Suppressor macrophage treated with lipopolysaccharide for 1 hour (primary cell): ENCODE measurements at regions not wholly inside any gene's neighbourhood (a gene's known extent, or its start where the extent isn't known, plus 50 kb on each side); places are given as distances from the start of the nearest gene placed in this dataset.
A peak's percentile ranks its signal among the peaks of the same experiment; 100 is the strongest.

Source experiments
- DNase-seq, 3 donors: peaks; one replicate each; pipeline ENCODE4 v3.0.0-alpha.2; 2020 to 2022

GRCh38 chr11:109752212-109752825 is 330.3 kb downstream of the C11orf87 start:
- DNase-seq, result no peak

- DNase-seq, result no peak
These were observed 334.5 kb downstream of the C11orf87 start for GRCh38 chr11:109756521-109756920.

DNA sequence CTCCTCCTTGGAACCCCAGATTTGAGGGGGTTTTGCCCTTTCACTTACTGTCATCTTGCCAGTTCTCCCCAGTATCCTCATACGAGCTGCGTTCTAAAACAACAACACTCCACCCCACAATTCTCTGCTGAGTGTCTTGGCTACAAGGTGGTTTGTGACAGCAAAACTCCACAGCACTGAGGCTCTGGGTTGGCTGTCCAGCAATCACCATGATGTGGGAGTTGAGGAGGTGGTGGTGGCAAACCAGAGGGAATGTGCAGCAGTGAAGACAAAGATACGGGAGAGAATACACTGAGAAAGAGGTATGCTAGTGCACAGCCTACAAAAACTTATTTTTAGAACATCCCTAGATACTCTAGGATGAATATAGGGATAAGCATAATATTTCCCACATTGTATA is 335.0 kb downstream of the C11orf87 start:
- no peak for DNase-seq

DNA sequence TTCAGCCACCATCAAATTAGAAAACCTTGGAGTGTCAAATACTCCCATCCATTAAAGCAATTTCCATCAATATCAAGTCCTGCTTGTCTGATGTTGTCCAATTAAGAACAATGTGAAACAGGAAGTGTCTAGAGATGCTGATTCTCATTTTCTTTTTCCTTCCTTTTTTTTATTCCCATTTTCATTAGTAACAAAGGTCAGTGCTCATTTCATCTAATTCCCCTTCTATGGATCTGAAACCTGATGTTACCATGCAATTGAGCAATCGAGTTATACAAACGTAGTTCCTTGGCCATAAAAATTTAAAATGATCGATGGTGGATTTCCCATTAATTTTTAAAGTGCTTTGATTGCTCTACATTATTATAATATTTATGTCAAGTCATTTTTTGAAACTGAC is 330.6 kb upstream of the ZC3H12C start:
- peak in 2 of 3 donors; percentile 50 to 52 for DNase-seq

- no peak for DNase-seq
These were observed 327.4 kb upstream of the ZC3H12C start for GRCh38 chr11:109765709-109766311.

- DNase-seq, result no peak
These were observed 323.3 kb upstream of the ZC3H12C start for GRCh38 chr11:109769858-109770257.

DNA sequence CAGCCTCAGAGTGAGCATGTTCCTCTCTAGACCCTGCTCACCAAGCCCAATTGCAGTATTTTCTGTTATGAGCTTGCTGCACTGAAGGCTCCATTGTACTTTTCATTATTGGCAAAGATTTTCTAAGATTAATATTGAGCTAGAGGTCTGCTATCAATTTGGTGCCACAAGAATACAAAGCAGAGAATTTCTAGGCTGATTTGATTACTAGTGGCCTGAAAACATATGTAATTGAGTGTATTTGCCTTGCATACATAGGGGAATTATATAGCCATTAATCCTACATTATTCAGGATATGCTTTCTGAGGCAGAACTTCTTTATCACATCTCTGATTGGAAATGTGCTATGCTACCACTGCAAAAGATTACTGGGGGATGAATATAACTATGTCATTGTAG is 322.9 kb upstream of the ZC3H12C start:
- no peak for DNase-seq

DNA sequence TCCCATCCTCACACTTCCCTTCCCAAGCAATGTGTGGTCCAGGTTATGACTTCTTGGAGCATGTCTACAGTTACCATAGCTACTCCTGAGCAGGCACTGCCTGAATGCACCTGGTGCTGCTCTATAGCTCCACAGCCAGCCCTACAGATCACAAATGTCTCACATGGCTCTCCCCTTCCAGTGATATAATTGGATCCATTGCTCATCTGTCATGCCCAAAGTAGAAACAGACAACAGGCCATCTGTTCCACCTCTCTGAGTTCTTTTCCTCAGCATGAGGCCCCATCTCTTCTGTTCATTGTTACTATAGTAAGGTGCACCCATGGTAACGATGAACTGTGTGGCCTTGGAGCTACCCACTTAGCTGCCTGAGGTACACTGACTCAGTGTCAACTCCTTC is 320.3 kb upstream of the ZC3H12C start:
- DNase-seq, result no peak

GRCh38 chr11:109775686-109776085 is 317.5 kb upstream of the ZC3H12C start:
- no peak for DNase-seq

DNA sequence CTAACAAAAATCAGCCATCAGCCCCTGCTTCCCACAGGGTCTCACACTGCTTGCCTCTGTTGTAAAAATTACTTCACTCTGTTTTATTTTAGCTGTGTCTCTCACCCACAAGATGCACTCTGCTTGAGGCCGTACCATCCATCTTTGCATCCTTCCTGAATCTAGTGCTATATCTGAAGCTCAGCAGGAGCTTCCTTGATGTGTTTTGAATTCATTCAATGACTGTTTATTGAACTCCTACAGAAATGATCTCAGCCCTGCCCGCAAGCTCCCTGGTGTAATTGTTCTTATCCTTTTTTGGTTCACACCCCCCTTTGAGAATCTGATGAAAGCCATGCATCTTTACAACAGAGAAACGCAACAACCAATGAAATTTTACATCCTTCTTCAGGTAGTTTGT is 310.2 kb upstream of the ZC3H12C start:
- DNase-seq, result no peak

DNA sequence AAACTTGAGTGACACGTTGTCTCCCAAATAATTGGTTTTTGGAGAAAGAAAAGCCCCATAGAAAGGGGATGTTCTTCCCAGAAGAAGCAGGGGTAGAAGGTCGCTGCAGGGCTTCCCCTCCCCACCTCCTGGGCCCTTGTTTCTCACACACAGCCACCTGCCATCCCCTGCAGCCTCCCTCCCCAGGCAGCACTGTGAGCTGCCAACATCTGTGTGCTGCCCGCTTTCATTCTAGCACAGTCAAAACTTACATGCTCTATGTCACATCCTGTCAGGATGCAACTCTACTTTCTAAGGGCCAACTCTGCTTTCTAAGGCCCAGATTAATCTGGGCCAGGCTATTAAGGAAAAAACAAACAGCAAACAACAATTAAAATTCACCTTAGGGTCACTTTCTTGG is 309.4 kb upstream of the ZC3H12C start:
- DNase-seq, result no peak

- DNase-seq, result no peak
These were observed 308.7 kb upstream of the ZC3H12C start for GRCh38 chr11:109784536-109784935.

GRCh38 chr11:109785198-109785597 is 308.0 kb upstream of the ZC3H12C start:
- no peak for DNase-seq

DNA sequence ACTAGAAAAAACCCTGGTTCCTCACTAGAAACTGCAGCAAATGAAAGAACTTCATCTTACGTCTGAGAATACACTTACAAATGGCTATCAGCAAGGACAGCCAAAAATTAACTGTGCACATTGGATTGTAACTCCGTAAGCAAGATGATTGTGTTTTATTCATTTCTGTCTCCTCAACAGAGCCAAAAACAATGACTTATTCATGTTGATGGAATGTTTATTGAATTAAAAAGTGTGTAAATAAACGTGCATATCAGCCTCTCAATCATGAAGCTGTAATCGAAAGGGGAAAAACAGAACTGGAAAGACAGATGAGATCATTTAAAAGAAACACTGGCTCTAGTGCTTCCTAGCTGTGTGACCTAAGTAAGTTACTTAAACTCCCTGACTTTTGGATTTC is 307.5 kb upstream of the ZC3H12C start:
- DNase-seq, result peak in 1 of 3 donors; percentile 33

DNA sequence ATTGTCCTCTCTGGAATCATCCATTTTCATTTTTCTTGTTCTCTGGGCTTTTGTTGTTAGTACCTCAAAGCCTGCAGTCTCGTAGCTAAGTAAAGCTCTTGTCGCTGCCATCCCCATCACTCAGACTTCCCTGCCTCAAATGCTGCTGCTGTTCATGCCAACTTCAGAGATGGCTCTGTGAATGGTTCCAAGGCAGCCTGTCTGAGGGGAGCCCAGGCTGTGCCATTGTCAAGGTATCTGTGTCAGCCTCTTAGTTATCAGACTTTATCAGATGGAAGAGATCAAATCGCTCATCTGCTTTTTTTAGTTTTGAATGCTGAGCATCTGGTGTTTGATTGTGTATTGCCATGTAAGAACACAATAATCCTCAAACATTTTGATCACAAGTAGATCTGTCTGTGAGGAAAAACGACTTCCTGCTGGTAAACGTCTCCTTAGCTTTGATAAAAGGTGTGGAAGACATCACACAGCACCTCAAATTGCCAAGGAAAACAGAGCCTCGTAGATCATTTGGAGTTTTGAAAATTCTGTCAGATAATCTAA is 304.2 kb upstream of the ZC3H12C start:
- DNase-seq, result no peak

- DNase-seq, result no peak
These were observed 303.3 kb upstream of the ZC3H12C start for GRCh38 chr11:109789901-109790300.

GRCh38 chr11:109791337-109791736 is 301.9 kb upstream of the ZC3H12C start:
- peak; percentile 28 to 51 (median 44) for DNase-seq

DNA sequence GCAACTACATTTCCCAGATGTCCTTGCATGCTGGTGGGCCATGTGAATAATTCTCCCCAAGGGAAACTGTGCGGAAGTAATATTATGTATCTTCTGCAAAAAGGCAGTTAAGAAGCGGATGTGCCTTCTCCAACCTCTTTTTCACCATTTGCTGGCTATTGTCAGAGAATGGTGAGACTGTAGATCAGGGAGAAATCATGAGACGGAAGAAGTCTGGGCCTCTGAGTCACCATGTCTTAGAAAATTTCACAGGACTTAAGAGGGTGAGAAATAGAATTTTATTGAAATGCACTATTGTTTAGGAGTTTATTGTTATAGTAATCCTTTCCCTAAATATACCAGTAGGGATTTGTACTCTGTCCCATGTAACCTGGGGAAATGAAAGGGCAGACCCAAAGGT is 298.7 kb upstream of the ZC3H12C start:
- no peak for DNase-seq

- no peak for DNase-seq
These were observed 298.0 kb upstream of the ZC3H12C start for GRCh38 chr11:109795234-109795633.

- DNase-seq, result no peak
These were observed 296.9 kb upstream of the ZC3H12C start for GRCh38 chr11:109796253-109796652.

DNA sequence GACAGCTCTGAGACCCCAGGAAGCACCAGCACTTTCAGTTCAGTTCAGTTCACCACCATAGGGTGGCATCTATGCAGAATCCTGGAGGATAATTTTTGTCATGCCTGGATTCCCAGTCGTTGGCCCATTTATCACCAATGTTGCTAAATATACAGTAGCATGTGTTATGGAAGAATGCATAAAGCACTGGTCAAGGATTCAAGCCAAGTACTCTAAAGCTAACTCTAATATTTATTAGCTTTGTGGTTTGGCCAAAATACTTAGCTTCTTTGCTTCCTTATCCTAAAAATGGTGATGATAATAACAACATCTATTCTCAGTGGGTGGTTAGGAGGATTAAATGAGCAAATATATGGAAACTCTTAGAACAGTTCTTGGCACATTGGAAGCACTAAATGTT is 294.7 kb upstream of the ZC3H12C start:
- no peak for DNase-seq

DNA sequence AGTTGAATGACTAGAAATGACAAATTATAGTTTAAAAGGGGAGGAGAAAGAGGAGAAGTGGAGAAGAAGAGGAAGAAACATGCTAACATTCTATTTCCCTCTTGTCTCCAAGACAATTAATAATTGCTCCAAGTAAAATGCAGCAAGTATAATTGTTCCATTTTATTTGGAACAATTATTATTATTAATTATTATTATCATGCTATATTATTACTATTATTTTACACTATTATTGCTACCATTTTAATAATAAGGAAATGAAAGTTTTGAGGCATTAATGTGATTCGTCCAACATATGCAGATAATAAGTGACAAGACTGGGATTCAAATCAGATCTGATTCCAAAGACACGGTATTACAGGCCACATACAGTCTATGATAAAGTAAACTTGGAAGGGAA is 293.6 kb upstream of the ZC3H12C start:
- no peak for DNase-seq

GRCh38 chr11:109804911-109805310 is 288.3 kb upstream of the ZC3H12C start:
- no peak for DNase-seq

- DNase-seq, result no peak
These were observed 287.0 kb upstream of the ZC3H12C start for GRCh38 chr11:109806205-109806604.

DNA sequence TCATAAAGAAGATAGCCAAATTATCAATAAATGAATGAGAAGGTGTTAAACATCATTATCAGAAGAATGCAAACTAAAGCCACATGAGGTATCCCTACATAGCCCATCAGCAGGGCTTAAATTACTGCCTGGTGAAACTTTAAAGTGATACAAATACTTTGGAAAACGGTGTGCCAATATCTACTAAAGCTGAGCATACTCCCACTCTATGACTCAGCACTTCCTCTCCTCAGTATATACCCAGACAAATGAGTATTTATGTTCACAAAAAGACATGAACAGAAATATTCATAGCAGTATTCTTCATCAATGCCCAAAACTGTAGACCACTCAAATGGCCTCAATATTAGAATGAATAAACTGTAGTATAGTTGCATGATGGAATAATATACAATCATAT is 284.6 kb upstream of the ZC3H12C start:
- peak; percentile 48 to 66 (median 56) for DNase-seq
